ENCODE measurements at regions not wholly inside any gene's neighbourhood (a gene's known extent, or its start where the extent isn't known, plus 50 kb on each side); places are given as distances from the start of the nearest gene placed in this dataset.

DNA sequence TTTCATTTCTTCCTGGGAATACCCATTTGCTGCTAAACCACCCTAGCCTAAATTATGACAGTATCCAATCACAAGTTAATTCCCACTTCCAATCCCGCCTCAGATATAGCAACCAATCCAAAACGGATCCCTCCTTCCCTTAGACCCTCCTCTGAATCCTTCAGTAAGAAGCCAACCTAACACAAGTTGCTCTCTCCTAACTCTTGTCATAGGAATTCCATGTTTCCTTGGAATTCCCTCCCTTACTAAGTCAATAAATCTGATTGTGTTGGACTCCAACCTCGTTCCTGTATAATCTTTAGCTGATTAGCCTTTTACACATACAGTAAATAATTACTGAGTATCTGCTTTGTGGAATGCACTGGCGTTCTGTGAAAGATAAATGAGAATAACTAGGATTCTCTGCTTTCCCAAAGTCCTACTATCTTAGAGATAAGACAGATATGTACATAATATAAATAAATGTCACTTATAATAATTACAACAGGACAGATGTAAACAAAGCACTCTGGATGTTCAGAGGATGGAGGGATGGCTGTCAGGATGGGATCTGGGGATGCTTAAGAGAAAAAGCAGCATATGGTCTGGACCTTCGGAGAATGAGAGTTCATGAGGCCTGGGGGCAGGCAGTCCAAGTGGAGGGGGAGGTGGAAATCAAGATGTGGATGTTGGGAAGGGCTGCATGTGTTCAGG, 185.8 kb upstream of the SOX5 start:
- TF ChIP-seq, protein P1, sequence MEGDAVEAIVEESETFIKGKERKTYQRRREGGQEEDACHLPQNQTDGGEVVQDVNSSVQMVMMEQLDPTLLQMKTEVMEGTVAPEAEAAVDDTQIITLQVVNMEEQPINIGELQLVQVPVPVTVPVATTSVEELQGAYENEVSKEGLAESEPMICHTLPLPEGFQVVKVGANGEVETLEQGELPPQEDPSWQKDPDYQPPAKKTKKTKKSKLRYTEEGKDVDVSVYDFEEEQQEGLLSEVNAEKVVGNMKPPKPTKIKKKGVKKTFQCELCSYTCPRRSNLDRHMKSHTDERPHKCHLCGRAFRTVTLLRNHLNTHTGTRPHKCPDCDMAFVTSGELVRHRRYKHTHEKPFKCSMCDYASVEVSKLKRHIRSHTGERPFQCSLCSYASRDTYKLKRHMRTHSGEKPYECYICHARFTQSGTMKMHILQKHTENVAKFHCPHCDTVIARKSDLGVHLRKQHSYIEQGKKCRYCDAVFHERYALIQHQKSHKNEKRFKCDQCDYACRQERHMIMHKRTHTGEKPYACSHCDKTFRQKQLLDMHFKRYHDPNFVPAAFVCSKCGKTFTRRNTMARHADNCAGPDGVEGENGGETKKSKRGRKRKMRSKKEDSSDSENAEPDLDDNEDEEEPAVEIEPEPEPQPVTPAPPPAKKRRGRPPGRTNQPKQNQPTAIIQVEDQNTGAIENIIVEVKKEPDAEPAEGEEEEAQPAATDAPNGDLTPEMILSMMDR (IDR thresholded peaks at IDR 0.05) = no peak
- TF ChIP-seq POLR2A (IDR thresholded peaks at IDR 0.05) = no peak
- DNase-seq = no peak

GRCh38 chr12:24134092-24134491, 184.6 kb upstream of the SOX5 start:
- H3K27me3 ChIP-seq = no peaks in the 10 kb centered on the region
- TF ChIP-seq, protein P1 (IDR thresholded peaks at IDR 0.05) = no peak
- no peak for TF ChIP-seq POLR2A (IDR thresholded peaks at IDR 0.05)
- DNase-seq = no peak

More for the DNA sequence above, 185.8 kb upstream of the SOX5 start:
- Histone ChIP-seq H3K27me3 (no peaks in the 10 kb centered on the region), H3K27ac (no peak overlapping the region), H3K9me3 (no peaks in the 10 kb centered on the region), H3K36me3 (no peaks in the 10 kb centered on the region), H3K4me1 (peaks cover 0 to 5% (median 0%) of the 10 kb centered on the region in 4 donors), H3K4me3 (no peak overlapping the region)

GRCh38 chr12:24133384-24133783, 183.9 kb upstream of the SOX5 start:
- H3K36me3 ChIP-seq = no peaks in the 10 kb centered on the region
- no peaks in the 10 kb centered on the region for H3K9me3 ChIP-seq
- no peak overlapping the region for H3K27ac ChIP-seq
- H3K4me1 ChIP-seq = peaks cover 0 to 5% (median 0%) of the 10 kb centered on the region in 4 donors
- H3K4me3 ChIP-seq = no peak overlapping the region
- TF ChIP-seq, protein P1 (IDR thresholded peaks at IDR 0.05) = no peak
- no peak for TF ChIP-seq POLR2A (IDR thresholded peaks at IDR 0.05)
- H3K27me3 ChIP-seq = no peaks in the 10 kb centered on the region
- DNase-seq = no peak

More at GRCh38 chr12:24134092-24134491, 184.6 kb upstream of the SOX5 start:
- no peak overlapping the region for H3K4me3 ChIP-seq
- no peaks in the 10 kb centered on the region for H3K36me3 ChIP-seq
- H3K9me3 ChIP-seq = no peaks in the 10 kb centered on the region
- H3K4me1 ChIP-seq = peaks cover 0 to 5% (median 0%) of the 10 kb centered on the region in 4 donors
- no peak overlapping the region for H3K27ac ChIP-seq

DNA sequence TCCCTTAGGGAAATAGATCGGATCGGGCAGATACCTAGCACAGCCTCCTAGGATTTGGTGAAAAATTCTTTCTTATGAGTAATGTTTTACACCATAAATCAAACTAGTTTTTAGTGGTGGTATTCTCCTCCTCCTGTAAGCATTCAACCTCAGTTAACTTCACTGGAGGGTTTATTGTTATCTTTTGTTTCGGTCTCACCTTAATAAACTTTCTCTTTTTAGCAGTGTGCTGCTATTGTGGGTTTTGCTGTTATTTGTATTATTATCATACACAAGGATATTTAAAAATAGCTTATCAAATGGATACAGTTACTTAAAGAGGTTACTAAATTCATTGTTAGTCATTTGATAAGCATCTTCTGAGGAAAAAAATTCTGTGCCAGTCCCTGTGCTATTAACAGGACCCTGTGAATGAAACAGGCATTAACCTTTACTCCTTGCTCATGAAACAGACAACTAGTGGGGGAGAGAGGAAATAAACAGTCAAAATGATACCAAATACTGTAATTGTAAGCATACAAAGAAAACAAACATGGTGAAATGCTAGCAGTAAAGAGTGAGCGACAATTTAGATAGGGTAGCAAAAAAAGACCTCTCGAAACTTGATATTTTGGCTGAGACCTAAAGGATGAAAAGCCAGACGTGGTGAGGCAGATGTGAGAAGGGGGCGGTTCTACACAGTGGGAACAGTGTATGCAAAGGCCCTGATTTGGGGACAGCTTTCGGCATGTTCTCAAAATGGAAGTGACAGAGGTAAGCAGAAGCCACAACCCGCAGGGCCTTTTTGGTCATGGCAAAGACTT, 178.7 kb upstream of the SOX5 start:
- DNase-seq = no peak
- Histone ChIP-seq H3K4me3 (no peak overlapping the region), H3K27ac (no peak overlapping the region), H3K4me1 (no peaks in the 10 kb centered on the region), H3K9me3 (no peaks in the 10 kb centered on the region), H3K36me3 (no peaks in the 10 kb centered on the region), H3K27me3 (no peaks in the 10 kb centered on the region)
- no peak for TF ChIP-seq POLR2A (IDR thresholded peaks at IDR 0.05)
- TF ChIP-seq, protein P1 (IDR thresholded peaks at IDR 0.05) = no peak

DNA sequence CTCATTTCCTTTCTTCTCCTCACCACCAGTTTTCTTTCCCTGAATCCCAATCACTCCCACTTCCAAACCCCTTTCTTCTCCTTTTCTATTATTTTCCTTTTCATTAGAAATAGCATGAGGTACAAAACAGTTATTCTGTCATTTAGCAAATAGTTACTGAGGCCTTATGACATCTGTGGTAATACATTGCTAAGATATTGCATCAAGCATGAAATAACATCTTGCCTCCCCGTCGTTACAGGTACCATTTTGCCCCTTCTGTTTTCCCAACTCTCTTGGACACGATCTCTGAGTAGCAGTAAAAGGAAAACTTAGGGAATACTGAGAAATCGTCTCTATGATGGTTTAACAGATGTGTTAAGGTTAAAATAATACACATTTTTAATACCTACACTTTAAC, 175.8 kb upstream of the SOX5 start:
- Histone ChIP-seq H3K36me3 (no peaks in the 10 kb centered on the region), H3K27me3 (no peaks in the 10 kb centered on the region), H3K4me1 (no peaks in the 10 kb centered on the region), H3K4me3 (no peak overlapping the region), H3K9me3 (no peaks in the 10 kb centered on the region), H3K27ac (no peak overlapping the region)
- DNase-seq = no peak
- TF ChIP-seq POLR2A (IDR thresholded peaks at IDR 0.05) = no peak
- TF ChIP-seq, protein P1 (IDR thresholded peaks at IDR 0.05) = no peak
